Lung (tissue), 11 donors: ENCODE measurements at regions not wholly inside any gene's neighbourhood (a gene's known extent, or its start where the extent isn't known, plus 50 kb on each side); places are given as distances from the start of the nearest gene placed in this dataset.

Experiments
- ATAC-seq: fragments of 200-7000 bp; cut with Tn5 transposase; one replicate; pipeline ENCODE4 v1.9.1; 2020; ENCODE audit warnings: moderate number of reproducible peaks; ENCODE audit not compliant: insufficient read depth, low FRiP score
- DNase-seq, 3 donors: peaks; one replicate each; pipeline ENCODE4 v3.0.0-alpha.2; 2013 to 2017
- H3K27ac ChIP-seq, 2 donors: one replicate each; pipeline ENCODE4 v1.5.1; 2013; ENCODE audit warnings: mild to moderate bottlenecking in 2 of 2, moderate library complexity in 2 of 2, control low read depth in 1 of 2, inconsistent platforms in 1 of 2, low read depth in 1 of 2, low read length in 1 of 2
- H3K27me3 ChIP-seq, 3 donors: one replicate each; pipeline ENCODE4 v1.5.1; 2013; ENCODE audit warnings: low read length in 2 of 3; ENCODE audit not compliant: control insufficient read depth in 3 of 3, insufficient read depth in 3 of 3
- H3K36me3 ChIP-seq, 4 donors: one replicate each; pipeline ENCODE4 v1.5.1; 2013; ENCODE audit warnings: low read length in 4 of 4, mild to moderate bottlenecking in 1 of 4, moderate library complexity in 1 of 4; ENCODE audit not compliant: control insufficient read depth in 4 of 4, insufficient read depth in 4 of 4
- H3K4me1 ChIP-seq, 5 donors: one replicate each; pipeline ENCODE4 v1.5.1; 2013; ENCODE audit warnings: low read length in 5 of 5, mild to moderate bottlenecking in 2 of 5, moderate library complexity in 1 of 5; ENCODE audit not compliant: control insufficient read depth in 5 of 5, insufficient read depth in 5 of 5
- H3K4me3 ChIP-seq: one replicate; pipeline ENCODE4 v1.5.1; 2013; ENCODE audit warnings: mild to moderate bottlenecking, control low read depth, moderate library complexity
- H3K9ac ChIP-seq, 2 donors: one replicate each; pipeline ENCODE4 v1.5.1; 2013; ENCODE audit warnings: low read length in 2 of 2, control low read depth in 1 of 2; ENCODE audit not compliant: insufficient read depth in 1 of 2
- H3K9me3 ChIP-seq, 4 donors: one replicate each; pipeline ENCODE4 v1.5.1; 2013; ENCODE audit warnings: low read length in 3 of 4, mild to moderate bottlenecking in 1 of 4, moderate library complexity in 1 of 4; ENCODE audit not compliant: control insufficient read depth in 4 of 4, insufficient read depth in 3 of 4
- WGBS, 2 donors: extraction: QIAGEN DNeasy Blood & Tissue Kit; methylation state at CpG; one replicate each; pipeline ENCODE4 v1.1.7; 2013; 5-methylcytosine and 5-hydroxymethylcytosine counted together
- TF ChIP-seq, protein P1 (sequence below): IDR thresholded peaks from 2 replicates; pipeline ENCODE4 v1.5.1; 2012; ENCODE audit warnings: mild to moderate bottlenecking; ENCODE audit errors: control extremely low read depth, extremely low read depth
- donor health status: control.
- donor health status: control.
- donor health status: Bipolar disorder and iron deficiency.
- donor health status: healthy.
- donor health status: DM: yes; HTN: yes; CAD: no.

DNA sequence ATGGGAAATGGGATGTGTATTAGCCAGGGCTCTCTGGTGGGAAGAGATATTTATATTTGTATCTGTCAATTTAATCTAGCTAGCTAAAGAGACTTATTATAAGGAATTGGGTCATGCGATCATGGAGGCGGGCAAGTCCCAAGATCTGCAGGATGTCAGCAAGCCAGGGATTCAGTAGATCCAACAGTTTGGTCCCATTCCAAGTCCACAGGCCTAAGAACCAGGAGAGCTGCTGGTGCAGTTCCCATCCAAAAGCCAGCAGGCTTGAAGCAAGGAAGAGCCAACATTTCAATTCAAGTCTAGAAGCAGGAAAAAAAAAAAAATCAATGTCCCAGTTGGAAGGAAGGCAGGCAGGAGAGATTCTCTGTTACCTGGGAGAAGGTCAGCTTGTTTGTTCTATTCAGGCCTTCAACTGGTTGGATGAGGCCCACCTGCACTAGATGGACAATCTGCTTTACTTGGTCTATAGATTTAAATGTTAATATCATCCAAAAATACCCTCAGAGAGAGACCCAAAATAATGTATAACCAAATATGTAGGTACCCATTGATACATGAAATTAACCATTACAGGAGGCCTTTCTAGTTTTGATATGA, 60.7 kb upstream of the BCAT1 start:
- whole genome bisulfite sequencing, 2 donors: 99 to 100% methylated on average over 2 of the region's 2 CpGs
- TF ChIP-seq, protein P1, sequence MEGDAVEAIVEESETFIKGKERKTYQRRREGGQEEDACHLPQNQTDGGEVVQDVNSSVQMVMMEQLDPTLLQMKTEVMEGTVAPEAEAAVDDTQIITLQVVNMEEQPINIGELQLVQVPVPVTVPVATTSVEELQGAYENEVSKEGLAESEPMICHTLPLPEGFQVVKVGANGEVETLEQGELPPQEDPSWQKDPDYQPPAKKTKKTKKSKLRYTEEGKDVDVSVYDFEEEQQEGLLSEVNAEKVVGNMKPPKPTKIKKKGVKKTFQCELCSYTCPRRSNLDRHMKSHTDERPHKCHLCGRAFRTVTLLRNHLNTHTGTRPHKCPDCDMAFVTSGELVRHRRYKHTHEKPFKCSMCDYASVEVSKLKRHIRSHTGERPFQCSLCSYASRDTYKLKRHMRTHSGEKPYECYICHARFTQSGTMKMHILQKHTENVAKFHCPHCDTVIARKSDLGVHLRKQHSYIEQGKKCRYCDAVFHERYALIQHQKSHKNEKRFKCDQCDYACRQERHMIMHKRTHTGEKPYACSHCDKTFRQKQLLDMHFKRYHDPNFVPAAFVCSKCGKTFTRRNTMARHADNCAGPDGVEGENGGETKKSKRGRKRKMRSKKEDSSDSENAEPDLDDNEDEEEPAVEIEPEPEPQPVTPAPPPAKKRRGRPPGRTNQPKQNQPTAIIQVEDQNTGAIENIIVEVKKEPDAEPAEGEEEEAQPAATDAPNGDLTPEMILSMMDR: no peak
- H3K4me1 ChIP-seq: no peaks in the 10 kb centered on the region

DNA sequence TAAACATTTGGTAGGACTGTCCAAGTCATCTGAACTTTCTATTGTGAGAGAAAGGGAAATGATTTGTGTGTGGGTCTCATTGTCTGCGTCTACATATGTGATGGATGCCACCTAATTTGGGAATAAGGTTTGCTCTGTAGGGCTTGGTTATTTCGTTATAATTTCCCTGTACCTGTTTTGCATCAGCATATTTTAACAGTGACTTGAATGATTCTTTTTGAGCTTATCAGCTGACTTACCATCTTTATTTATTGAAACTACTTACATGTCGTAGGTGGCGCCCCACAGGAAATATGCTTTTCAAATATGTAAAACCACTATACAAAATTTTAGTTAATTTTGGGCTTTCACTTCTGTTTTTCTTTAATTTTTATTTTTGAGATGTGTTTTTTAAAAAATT, 56.5 kb upstream of the BCAT1 start:
- ATAC-seq: no peak
- WGBS, 2 donors: 86 to 87% methylated on average over 4 of the region's 4 CpGs
- H3K9ac ChIP-seq: no peak overlapping the region

More for the DNA sequence above, 60.7 kb upstream of the BCAT1 start:
- DNase-seq: no peak
- no peak for ATAC-seq
- peaks cover 0 to 5% (median 0%) of the 10 kb centered on the region in 4 donors for H3K9me3 ChIP-seq
- H3K9ac ChIP-seq: no peak overlapping the region
- H3K36me3 ChIP-seq: no peaks in the 10 kb centered on the region
- H3K4me3 ChIP-seq: no peak overlapping the region
- H3K27ac ChIP-seq: no peak overlapping the region
- no peaks in the 10 kb centered on the region for H3K27me3 ChIP-seq

DNA sequence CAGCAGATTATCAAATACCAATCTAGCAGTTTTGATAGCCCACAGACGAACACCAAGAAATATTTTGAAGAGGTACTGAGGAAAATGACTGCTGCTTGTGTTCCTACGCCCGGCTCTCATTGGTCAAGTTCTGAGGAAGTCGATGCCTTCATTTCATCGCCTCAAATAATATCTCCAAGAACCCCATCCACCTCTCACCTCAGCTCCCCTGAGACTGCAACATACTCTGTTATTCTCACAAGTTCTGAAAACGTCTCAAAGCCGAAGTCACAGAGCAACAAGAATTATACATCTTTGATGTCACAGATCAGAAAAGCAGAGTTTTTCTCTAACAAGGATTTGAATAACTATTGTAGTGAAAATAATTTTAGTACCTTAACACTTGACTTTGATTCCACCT, 55.5 kb upstream of the BCAT1 start:
- H3K36me3 ChIP-seq: no peaks in the 10 kb centered on the region
- H3K4me1 ChIP-seq: no peaks in the 10 kb centered on the region
- peaks cover 0 to 5% (median 0%) of the 10 kb centered on the region in 4 donors for H3K9me3 ChIP-seq
- H3K27ac ChIP-seq: no peak overlapping the region
- TF ChIP-seq, protein P1: no peak
- ATAC-seq: no peak
- no peak overlapping the region for H3K4me3 ChIP-seq
- no peak for DNase-seq
- H3K9ac ChIP-seq: no peak overlapping the region
- no peaks in the 10 kb centered on the region for H3K27me3 ChIP-seq
- whole genome bisulfite sequencing, 2 donors: 93 to 96% methylated on average over 7 of the region's 7 CpGs

More for the DNA sequence above, 56.5 kb upstream of the BCAT1 start:
- Histone ChIP-seq H3K27ac (no peak overlapping the region), H3K36me3 (no peaks in the 10 kb centered on the region), H3K4me3 (no peak overlapping the region), H3K27me3 (no peaks in the 10 kb centered on the region), H3K4me1 (no peaks in the 10 kb centered on the region), H3K9me3 (peaks cover 0 to 5% (median 0%) of the 10 kb centered on the region in 4 donors)
- no peak for DNase-seq
- TF ChIP-seq, protein P1: no peak

DNA sequence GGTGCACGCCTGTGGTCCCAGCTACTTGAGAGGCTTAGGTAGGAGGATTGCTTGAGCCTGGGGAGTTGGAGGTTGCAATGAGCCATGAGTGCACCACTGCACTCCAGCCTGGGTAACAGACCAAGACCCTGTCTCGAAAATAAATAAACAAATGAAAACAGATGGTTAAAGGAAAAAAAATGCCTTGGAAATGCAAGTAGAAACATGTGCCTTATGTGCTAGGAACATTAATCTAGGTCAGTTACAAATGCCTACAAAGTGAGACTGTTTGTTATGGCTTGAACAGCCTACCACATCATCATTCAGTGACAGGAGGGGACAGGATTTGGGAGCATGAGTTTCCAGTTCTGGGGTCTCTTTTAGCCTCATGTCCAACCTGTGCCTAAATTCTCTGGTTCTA, 52.4 kb upstream of the BCAT1 start:
- Histone ChIP-seq H3K9me3 (peaks cover 0 to 4% (median 0%) of the 10 kb centered on the region in 4 donors), H3K4me3 (no peak overlapping the region), H3K27ac (no peak overlapping the region), H3K9ac (no peak overlapping the region), H3K4me1 (peaks cover 0 to 14% (median 0%) of the 10 kb centered on the region in 5 donors), H3K36me3 (no peaks in the 10 kb centered on the region), H3K27me3 (no peaks in the 10 kb centered on the region)
- TF ChIP-seq, protein P1: no peak
- 75 to 78% methylated on average over 2 of the region's 2 CpGs for WGBS, 2 donors
- ATAC-seq (no peak), DNase-seq (no peak)
